ENCODE measurements at regions not wholly inside any gene's neighbourhood (a gene's known extent, or its start where the extent isn't known, plus 50 kb on each side); places are given as distances from the start of the nearest gene placed in this dataset.

- in situ Hi-C loops (cut with HindIII; ENCODE audit: low sequenced_read_pairs) = no loop called here
Measured at GRCh38 chr12:67573566-67573965, 75.0 kb upstream of the DYRK2 start.

- in situ Hi-C loops (cut with HindIII; ENCODE audit: low sequenced_read_pairs) = no loop called here
Measured at GRCh38 chr12:67578976-67579661, 69.4 kb upstream of the DYRK2 start.

DNA sequence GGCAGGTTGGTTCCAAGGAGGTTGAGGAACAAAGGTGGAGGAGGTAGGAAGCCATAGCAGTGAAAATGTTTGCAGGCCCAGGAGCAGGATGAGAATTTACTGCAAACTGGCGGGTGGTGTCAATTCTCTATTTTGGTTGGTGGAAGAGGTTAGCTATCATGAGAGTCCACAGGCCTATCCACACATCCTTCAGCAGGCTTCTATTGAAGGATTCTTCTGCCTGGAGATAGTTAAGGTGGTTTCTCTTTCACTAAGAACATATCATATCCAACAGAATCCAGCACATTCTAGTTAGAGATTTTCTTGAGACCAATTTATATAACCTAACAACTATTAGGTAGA lies 68.9 kb upstream of the DYRK2 start:
- in situ Hi-C loops (cut with HindIII; ENCODE audit: low sequenced_read_pairs) = no loop called here

- in situ Hi-C loops (cut with HindIII; ENCODE audit: low sequenced_read_pairs) = no loop called here
Measured at GRCh38 chr12:67582238-67582834, 66.2 kb upstream of the DYRK2 start.

DNA sequence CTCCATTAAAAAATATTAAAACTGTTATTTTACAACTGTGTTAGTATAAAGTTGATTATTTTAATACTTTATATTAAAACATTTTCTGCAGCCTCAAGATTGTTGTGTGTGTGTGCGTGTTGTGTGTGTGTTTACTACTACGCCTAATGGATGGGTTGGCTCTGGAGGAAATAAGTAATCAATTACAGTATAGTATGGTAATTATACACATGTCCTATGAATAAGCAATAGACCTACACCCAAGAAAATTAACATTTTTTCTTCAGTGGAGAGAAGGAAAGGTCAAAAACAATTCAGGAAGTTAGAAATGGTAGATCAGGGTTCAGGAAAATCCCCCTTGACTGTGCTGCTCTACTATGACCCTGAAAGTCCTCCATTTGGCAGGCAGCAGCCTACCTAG lies 65.7 kb upstream of the DYRK2 start:
- in situ Hi-C loops (cut with HindIII; ENCODE audit: low sequenced_read_pairs) = no loop called here

GRCh38 chr12:67586951-67587350 lies 61.6 kb upstream of the DYRK2 start:
- in situ Hi-C loops (cut with HindIII; ENCODE audit: low sequenced_read_pairs) = no loop called here

- in situ Hi-C loops (cut with HindIII; ENCODE audit: low sequenced_read_pairs) = no loop called here
Measured at GRCh38 chr12:67589078-67589477, 59.5 kb upstream of the DYRK2 start.

GRCh38 chr12:67590149-67590790 lies 58.3 kb upstream of the DYRK2 start:
- in situ Hi-C loops (cut with HindIII; ENCODE audit: low sequenced_read_pairs) = no loop called here

GRCh38 chr12:67592228-67593011 lies 56.1 kb upstream of the DYRK2 start:
- in situ Hi-C loops (cut with HindIII; ENCODE audit: low sequenced_read_pairs) = no loop called here

GRCh38 chr12:67593041-67593440 lies 55.5 kb upstream of the DYRK2 start:
- in situ Hi-C loops (cut with HindIII; ENCODE audit: low sequenced_read_pairs) = no loop called here

DNA sequence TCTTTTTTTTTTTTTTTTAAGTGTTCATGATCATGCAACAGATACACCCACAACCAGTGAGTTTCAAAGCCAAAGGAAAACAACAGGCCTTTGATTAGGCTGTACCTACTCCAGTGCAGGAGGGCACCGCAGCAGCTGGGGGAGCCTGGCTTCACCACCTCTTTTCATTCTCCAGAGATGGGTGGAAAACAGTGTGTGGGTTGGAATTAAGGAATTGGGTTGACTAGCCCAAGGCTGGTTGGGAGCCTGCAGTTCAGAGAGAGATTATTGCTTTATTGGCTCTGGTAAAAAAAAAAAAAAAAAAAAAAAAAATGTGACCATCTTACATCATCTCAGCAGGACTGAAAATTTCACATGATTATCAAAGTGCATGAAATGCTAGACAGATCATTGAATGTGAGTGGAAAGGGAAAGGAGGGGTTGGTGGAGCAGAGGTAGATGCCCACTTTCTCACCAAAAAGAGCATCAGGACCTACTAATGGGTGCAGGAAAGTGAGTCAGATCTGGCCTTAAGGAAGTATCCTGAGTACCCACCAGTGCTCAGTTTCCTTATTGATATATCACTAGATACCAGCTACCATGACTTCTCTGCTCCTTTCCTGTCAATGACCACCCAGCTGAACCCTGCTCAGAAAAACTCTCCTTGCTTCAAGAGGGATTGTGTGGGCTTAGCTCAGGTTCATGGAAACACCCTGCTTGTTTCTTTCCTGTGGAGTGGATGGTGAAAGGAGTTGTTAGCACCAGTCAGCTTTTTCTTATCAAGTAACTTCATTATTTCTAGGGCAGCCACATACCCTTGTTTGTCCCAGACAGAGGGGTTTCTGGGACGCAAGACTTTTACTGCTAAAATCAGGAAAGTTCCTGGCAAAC lies 54.8 kb upstream of the DYRK2 start:
- in situ Hi-C loops (cut with HindIII; ENCODE audit: low sequenced_read_pairs) = no loop called here

DNA sequence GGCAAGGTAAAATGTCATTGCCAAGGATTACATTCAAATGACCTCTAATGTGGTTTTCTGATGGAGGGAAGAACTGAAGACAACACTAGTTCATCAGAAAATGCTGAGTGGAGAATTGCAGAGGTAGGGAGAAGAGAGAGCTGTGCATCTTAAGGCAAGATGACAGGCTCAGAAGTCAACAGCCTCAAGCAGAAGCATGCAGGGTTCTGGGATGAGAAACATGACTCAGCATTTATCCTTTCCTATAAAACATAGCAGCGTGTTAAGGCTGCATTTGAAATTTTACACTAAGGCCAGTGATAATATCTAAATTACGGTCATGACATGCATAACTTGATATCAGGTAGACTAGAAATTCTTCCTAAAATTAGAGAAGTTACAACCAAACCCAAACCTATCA lies 53.7 kb upstream of the DYRK2 start:
- in situ Hi-C loops (cut with HindIII; ENCODE audit: low sequenced_read_pairs) = no loop called here

DNA sequence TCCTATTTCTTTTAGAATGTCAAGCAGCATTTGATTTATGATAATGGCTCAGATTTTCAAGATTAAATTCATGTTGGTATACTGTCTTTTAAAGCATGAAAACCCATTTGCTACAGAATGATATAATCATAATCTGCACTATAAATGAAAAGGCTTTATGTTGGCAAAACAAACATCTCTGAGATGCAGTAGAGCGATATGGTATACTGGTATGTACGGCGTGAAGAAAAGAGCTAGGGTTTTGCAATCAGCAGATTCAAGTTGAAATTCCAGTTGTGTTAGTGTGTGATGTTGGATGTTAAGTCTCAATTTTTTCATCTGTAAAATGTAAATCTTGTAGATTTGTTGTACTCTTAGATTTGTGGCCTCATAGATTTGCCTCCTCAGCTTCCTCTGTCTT lies 53.2 kb upstream of the DYRK2 start:
- in situ Hi-C loops (cut with HindIII; ENCODE audit: low sequenced_read_pairs) = no loop called here

DNA sequence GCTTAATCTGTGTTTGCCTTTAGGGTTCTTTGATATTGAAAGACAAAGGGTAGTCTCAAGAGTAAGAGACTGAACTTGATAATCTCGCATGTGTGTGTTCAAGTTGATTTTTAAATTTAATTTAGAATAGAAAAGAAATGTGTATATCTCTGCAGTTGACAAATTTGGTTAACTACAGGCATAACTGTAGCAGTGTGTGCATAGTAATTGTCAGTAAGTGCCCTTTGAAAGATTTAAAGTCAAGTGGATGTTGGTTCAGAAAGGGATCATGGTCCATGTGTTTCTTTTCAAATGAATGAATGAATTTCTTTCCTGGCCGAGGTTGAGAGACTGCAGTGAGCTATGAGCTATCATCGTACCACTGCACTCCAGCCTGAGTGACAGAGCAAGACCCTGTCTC lies 49.9 kb upstream of the DYRK2 start:
- in situ Hi-C loops (cut with HindIII; ENCODE audit: low sequenced_read_pairs) = no loop called here
